HUES48 (cell line): ENCODE measurements at regions not wholly inside any gene's neighbourhood (a gene's known extent, or its start where the extent isn't known, plus 50 kb on each side); places are given as distances from the start of the nearest gene placed in this dataset.
"Not testable (repeated sequence)": the region's sequence is repeated elsewhere in the genome, so short reads cannot be mapped to it uniquely, and the experiment has no call there.

Experiments
- H3K27ac ChIP-seq: one replicate; pipeline ENCODE4 v1.7.0; 2013; ENCODE audit warnings: low read depth, low read length, inconsistent platforms
- H3K27me3 ChIP-seq: 2 replicates; pipeline ENCODE4 v1.6.1; 2013; ENCODE audit warnings: mild to moderate bottlenecking, low read length; ENCODE audit not compliant: control insufficient read depth, insufficient read depth
- H3K36me3 ChIP-seq: 2 replicates; pipeline ENCODE4 v1.6.1; 2013; ENCODE audit warnings: low read length; ENCODE audit not compliant: control insufficient read depth, insufficient read depth
- H3K4me1 ChIP-seq: 2 replicates; pipeline ENCODE4 v1.6.1; 2013; ENCODE audit warnings: mild to moderate bottlenecking, low read length; ENCODE audit not compliant: control insufficient read depth, insufficient read depth
- H3K4me3 ChIP-seq: 2 replicates; pipeline ENCODE4 v1.5.1; 2013; ENCODE audit warnings: mild to moderate bottlenecking, low read depth, low read length
- H3K9ac ChIP-seq: 2 replicates; pipeline ENCODE4 v1.6.1; 2013; ENCODE audit warnings: mild to moderate bottlenecking, low read depth, low read length, moderate library complexity
- H3K9me3 ChIP-seq: 2 replicates; pipeline ENCODE4 v1.6.1; 2013; ENCODE audit warnings: low read length; ENCODE audit not compliant: control insufficient read depth, insufficient read depth

DNA sequence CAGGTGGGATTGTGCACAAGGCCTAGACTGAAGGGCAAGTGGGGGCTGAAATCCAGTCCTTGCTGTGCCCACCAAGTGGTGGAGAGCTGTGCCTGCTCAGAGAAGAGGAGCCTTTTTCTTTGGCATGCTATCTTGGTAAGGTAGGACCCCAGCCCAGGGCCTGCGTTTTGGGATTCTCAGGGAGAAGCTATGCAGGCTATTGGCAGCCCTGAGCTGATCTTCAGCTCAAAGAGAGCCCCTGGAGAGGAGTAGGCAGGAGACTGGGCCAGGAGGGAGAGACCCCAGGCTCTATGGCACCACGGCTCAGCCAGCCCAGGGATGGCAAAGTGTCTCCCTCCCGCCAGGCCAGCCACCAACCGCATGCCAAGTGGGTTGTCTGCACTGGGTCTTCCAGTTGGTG, 119.2 kb upstream of the PCBD1 start:
- Histone ChIP-seq H3K9ac (no peak overlapping the region), H3K9me3 (no peaks in the 10 kb centered on the region), H3K36me3 (no peaks in the 10 kb centered on the region), H3K27ac (no peak overlapping the region), H3K27me3 (no peaks in the 10 kb centered on the region; the same call in none of the 2 replicates), H3K4me3 (no peak overlapping the region), H3K4me1 (peaks cover 14% of the 10 kb centered on the region)

DNA sequence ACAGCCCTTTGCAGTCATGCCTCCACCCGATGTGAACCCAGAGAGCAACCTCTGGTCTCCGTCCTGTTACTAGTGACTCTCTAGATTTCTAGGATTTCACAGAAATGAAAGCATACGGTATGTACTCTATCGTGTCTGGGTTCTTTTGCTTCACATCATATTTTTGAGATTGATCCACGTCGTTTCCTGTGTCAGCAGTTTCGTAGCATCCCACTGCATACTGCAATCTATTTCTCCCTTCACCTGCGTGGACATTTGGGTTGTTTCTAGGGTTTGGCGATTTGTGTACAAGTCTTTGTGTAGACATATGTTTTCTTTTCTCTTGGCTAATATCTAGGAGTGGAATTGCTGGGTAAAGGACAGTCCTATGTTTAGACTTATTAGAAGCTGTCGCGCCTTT, 119.8 kb upstream of the PCBD1 start:
- Histone ChIP-seq H3K27ac (no peak overlapping the region), H3K9ac (no peak overlapping the region), H3K9me3 (no peaks in the 10 kb centered on the region), H3K4me3 (no peak overlapping the region), H3K36me3 (no peaks in the 10 kb centered on the region), H3K4me1 (peaks cover 14% of the 10 kb centered on the region), H3K27me3 (no peaks in the 10 kb centered on the region; the same call in none of the 2 replicates)

- Histone ChIP-seq H3K27me3 (no peaks in the 10 kb centered on the region; the same call in none of the 2 replicates), H3K4me3 (no peak overlapping the region), H3K4me1 (peaks cover 14% of the 10 kb centered on the region)
Observed at GRCh38 chr10:71009126-71009525, 120.8 kb upstream of the PCBD1 start.

DNA sequence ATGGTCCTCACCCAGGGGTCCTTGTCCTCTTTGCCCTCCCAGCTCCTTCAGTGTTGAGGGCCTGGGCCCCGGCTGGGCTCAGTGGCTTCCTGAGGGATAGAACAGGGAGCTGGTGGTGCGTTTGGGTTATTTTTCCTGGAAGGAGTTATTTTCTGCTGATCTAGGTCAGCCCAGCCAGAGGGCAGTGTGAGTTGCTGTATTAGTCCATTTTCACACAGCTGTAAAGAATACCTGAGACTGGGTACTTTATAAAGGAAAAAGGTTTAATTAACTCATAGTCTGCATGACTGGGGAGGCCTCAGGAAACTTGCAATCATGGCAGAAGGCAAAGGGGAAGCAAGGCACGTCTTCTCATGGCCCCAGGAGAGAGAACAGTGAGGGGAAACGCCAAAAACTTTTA, 122.4 kb upstream of the PCBD1 start:
- H3K9ac ChIP-seq: no peak overlapping the region
- H3K36me3 ChIP-seq: no peaks in the 10 kb centered on the region
- H3K4me1 ChIP-seq: peaks cover 13% of the 10 kb centered on the region
- no peaks in the 10 kb centered on the region; the same call in none of the 2 replicates for H3K27me3 ChIP-seq
- no peak overlapping the region for H3K27ac ChIP-seq
- H3K4me3 ChIP-seq: no peak overlapping the region
- H3K9me3 ChIP-seq: no peaks in the 10 kb centered on the region

More at GRCh38 chr10:71009126-71009525, 120.8 kb upstream of the PCBD1 start:
- H3K9me3 ChIP-seq: no peaks in the 10 kb centered on the region
- no peak overlapping the region for H3K9ac ChIP-seq
- H3K36me3 ChIP-seq: no peaks in the 10 kb centered on the region
- H3K27ac ChIP-seq: no peak overlapping the region

- Histone ChIP-seq H3K4me1 (peaks cover 9% of the 10 kb centered on the region), H3K27me3 (no peaks in the 10 kb centered on the region; the same call in none of the 2 replicates), H3K4me3 (no peak overlapping the region), H3K36me3 (no peaks in the 10 kb centered on the region), H3K27ac (no peak overlapping the region), H3K9me3 (no peaks in the 10 kb centered on the region), H3K9ac (no peak overlapping the region)
Observed at GRCh38 chr10:71011141-71011540, 122.8 kb upstream of the PCBD1 start.

GRCh38 chr10:71014021-71014805, 125.8 kb upstream of the PCBD1 start:
- Histone ChIP-seq H3K4me1 (no peaks in the 10 kb centered on the region), H3K36me3 (no peaks in the 10 kb centered on the region), H3K27ac (no peak overlapping the region), H3K9ac (no peak overlapping the region), H3K27me3 (no peaks in the 10 kb centered on the region), H3K9me3 (no peaks in the 10 kb centered on the region), H3K4me3 (no peak overlapping the region)

DNA sequence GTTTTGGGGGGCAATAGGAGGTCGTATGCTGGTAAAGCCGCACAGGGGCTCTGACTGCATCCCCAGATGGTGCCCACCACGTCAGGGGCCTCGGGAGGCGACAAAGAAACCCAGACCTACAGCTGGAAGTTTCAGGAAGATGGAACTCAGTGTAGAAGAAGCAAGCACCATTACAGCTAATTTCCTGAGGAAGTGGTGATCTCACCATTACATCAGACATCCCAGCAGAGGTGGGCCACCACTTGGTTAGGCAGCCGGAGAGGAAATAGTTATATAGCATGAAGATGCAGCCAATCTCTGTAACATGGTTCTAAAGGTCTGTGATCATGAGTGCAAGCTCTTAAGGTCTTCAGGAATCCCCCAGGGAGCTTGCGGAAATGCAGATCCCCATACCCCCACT, 127.3 kb upstream of the PCBD1 start:
- no peaks in the 10 kb centered on the region for H3K27me3 ChIP-seq
- H3K36me3 ChIP-seq: no peaks in the 10 kb centered on the region
- no peak overlapping the region for H3K27ac ChIP-seq
- no peaks in the 10 kb centered on the region for H3K4me1 ChIP-seq
- H3K9ac ChIP-seq: no peak overlapping the region
- no peak overlapping the region for H3K4me3 ChIP-seq
- no peaks in the 10 kb centered on the region for H3K9me3 ChIP-seq

DNA sequence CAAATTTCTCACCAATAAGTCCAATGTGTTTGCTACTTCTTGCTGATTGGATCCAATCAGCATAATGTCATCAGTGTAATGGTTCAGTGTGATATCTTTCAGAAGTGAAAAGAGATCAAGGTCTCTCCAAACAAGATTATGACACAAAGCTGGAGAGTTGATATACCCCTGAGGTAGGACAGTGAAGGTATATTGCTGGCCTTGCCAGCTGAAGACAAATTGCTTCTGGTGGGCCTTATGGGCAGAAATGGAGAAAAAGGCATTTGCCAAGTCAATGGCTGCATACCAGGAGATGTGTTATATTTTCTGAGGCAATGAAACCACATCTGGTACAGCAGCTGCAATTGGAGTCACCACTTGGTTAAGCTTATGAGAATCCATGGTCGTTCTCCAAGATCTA, 131.7 kb upstream of the PCBD1 start:
- not testable (repeated sequence) for H3K27ac ChIP-seq, H3K27me3 ChIP-seq, H3K36me3 ChIP-seq

DNA sequence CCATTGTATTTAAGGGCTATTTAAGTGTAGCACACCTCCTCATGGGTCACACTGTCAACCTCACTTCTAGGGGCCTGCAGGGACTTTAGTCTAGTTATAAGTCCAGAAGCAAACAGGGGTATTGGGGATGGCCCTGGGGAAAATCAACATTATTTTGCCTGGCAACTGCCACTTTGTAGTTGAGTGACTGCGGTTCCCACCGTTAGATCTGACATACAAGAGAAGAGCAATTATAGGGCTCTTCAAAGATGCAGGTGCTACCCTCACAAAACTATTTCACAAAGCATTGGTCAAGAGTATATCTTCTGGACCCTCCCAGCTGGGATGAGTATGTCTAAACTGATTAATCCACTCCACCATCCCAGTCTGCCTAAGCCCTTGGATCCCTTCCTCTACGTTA, 133.0 kb upstream of the PCBD1 start:
- no peaks in the 10 kb centered on the region for H3K27me3 ChIP-seq
- no peaks in the 10 kb centered on the region; the same call in 1 of the 2 replicates for H3K9me3 ChIP-seq
- H3K9ac ChIP-seq: no peak overlapping the region
- H3K4me1 ChIP-seq: no peaks in the 10 kb centered on the region
- H3K27ac ChIP-seq: no peak overlapping the region
- H3K36me3 ChIP-seq: no peaks in the 10 kb centered on the region
- H3K4me3 ChIP-seq: no peak overlapping the region

More for the DNA sequence above, 131.7 kb upstream of the PCBD1 start:
- not testable (repeated sequence) for H3K9ac ChIP-seq, H3K4me3 ChIP-seq, H3K9me3 ChIP-seq, H3K4me1 ChIP-seq

GRCh38 chr10:71023704-71024283, 135.4 kb upstream of the PCBD1 start:
- no peak overlapping the region for H3K9ac ChIP-seq
- H3K36me3 ChIP-seq: no peaks in the 10 kb centered on the region
- no peaks in the 10 kb centered on the region for H3K4me1 ChIP-seq
- H3K27me3 ChIP-seq: no peaks in the 10 kb centered on the region
- H3K27ac ChIP-seq: no peak overlapping the region
- no peaks in the 10 kb centered on the region; the same call in 1 of the 2 replicates for H3K9me3 ChIP-seq
- no peak overlapping the region for H3K4me3 ChIP-seq

DNA sequence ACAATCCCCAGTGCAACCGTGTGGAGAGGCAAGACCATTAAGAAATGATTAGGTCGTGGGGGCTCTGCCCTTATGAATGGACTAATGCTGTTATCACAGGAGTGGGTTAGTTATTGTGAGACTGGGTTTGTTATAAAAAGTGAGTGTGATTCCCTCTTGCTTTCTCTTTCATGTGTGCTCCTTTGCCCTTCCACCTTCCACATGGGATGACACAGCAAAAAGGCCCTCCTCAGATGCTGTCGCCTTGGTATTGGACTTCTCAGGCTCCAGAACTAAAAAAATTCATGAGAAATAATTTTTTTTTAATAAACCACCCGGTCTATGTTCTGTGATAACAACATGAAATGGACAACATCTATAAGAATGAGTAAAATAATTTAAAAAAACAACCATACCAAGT, 136.1 kb upstream of the PCBD1 start:
- Histone ChIP-seq H3K36me3 (no peaks in the 10 kb centered on the region), H3K4me1 (no peaks in the 10 kb centered on the region), H3K27ac (no peak overlapping the region), H3K9ac (no peak overlapping the region), H3K4me3 (no peak overlapping the region), H3K27me3 (no peaks in the 10 kb centered on the region), H3K9me3 (no peaks in the 10 kb centered on the region; the same call in 1 of the 2 replicates)
